ENCODE measurements at regions not wholly inside any gene's neighbourhood (a gene's known extent, or its start where the extent isn't known, plus 50 kb on each side); places are given as distances from the start of the nearest gene placed in this dataset.

- Histone ChIP-seq H3K4me1 (ENCODE audit: insufficient read depth, low read length) (peaks cover 9% of the 10 kb centered on the region), H3K9ac (ENCODE audit: low read length) (no peak overlapping the region), H3K27ac (ENCODE audit: low read depth, low read length) (no peak overlapping the region), H4K20me1 (ENCODE audit: insufficient read depth, low read length) (no peaks in the 10 kb centered on the region), H3K4me3 (ENCODE audit: insufficient read depth, low read depth, low read length) (no peak overlapping the region), H3K4me2 (ENCODE audit: low read length) (no peak overlapping the region), H3K36me3 (ENCODE audit: insufficient read depth, low read length) (no peaks in the 10 kb centered on the region), H3K27me3 (ENCODE audit: insufficient read depth, low read length) (peaks cover 7% of the 10 kb centered on the region), H3K9me3 (ENCODE audit: insufficient read depth, low read depth, low read length) (no peaks in the 10 kb centered on the region), H2AFZ (ENCODE audit: low read depth, low read length) (no peak overlapping the region), H3K79me2 (ENCODE audit: insufficient read depth, low read length) (no peaks in the 10 kb centered on the region)
- H3K4me3 Mint-ChIP-seq (ENCODE audit: unreplicated experiment), result no peak overlapping the region
- H3K4me1 Mint-ChIP-seq (ENCODE audit: low read depth, unreplicated experiment), result peaks cover 7% of the 10 kb centered on the region
- no peak for FAIRE-seq
- TF ChIP-seq EZH2 (IDR thresholded peaks at IDR 0.05; ENCODE audit: insufficient read depth, low read length) (no peak), CTCF (IDR thresholded peaks at IDR 0.05; ENCODE audit: insufficient read depth, low read depth, low read length) (no peak)
- peaks cover 8% of the 10 kb centered on the region for H3K27me3 Mint-ChIP-seq (ENCODE audit: low read depth, unreplicated experiment)
- no peaks in the 10 kb centered on the region for H3K9me3 Mint-ChIP-seq (ENCODE audit: unreplicated experiment)
- H3K36me3 Mint-ChIP-seq (ENCODE audit: low read depth, unreplicated experiment), result no peaks in the 10 kb centered on the region
- H3K27ac Mint-ChIP-seq (ENCODE audit: unreplicated experiment), result no peak overlapping the region
- no peak for DNase-seq (ENCODE audit: low read depth)
Measured at GRCh38 chr2:41954304-41955291, 93.2 kb upstream of the PKDCC start.

DNA sequence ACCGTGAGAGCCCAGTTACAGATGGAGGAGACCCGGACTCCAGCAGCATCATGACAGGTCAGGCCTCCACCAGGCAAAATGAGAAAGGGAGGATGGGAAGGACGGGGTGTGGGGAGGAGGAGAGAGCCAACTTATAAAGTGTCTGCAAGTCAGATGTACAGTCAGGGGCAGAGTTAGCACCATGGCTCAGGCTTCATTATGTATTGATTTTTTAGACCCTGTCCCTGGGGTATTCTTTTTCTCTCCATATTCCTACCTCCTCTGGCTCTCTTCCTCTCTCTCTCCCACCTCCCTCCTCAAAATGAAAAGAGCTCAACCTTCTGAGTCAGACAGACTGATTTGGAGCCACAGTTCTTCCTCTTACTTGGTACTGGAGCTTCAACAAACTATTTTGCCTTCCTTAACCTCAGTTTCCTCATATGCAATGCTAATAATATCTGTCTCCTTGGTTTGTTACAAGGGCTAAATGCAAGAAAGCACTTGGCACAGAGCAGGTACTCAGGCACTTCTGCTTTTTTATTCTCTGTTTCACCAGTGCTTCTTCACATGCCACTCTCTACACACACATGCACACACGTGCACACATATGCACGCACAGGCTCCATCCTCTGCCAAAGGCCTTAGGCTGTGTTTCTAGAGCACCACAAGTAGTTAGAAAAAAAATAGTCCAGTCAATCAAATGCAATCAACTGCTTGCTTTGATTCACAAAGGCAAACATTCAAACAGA lies 92.3 kb upstream of the PKDCC start:
- Mint-ChIP-seq H3K27ac (ENCODE audit: unreplicated experiment) (no peak overlapping the region), H3K4me1 (ENCODE audit: low read depth, unreplicated experiment) (peaks cover 7% of the 10 kb centered on the region), H3K36me3 (ENCODE audit: low read depth, unreplicated experiment) (no peaks in the 10 kb centered on the region), H3K4me3 (ENCODE audit: unreplicated experiment) (no peak overlapping the region), H3K9me3 (ENCODE audit: unreplicated experiment) (peaks cover 2% of the 10 kb centered on the region), H3K27me3 (ENCODE audit: low read depth, unreplicated experiment) (peaks cover 12% of the 10 kb centered on the region)
- no peaks in the 10 kb centered on the region for H3K36me3 ChIP-seq (ENCODE audit: insufficient read depth, low read length)
- no peak overlapping the region for H2AFZ ChIP-seq (ENCODE audit: low read depth, low read length)
- H3K4me1 ChIP-seq (ENCODE audit: insufficient read depth, low read length), result peaks cover 9% of the 10 kb centered on the region
- no peaks in the 10 kb centered on the region for H4K20me1 ChIP-seq (ENCODE audit: insufficient read depth, low read length)
- no peak overlapping the region for H3K9ac ChIP-seq (ENCODE audit: low read length)
- TF ChIP-seq EZH2 (IDR thresholded peaks at IDR 0.05; ENCODE audit: insufficient read depth, low read length) (no peak), CTCF (IDR thresholded peaks at IDR 0.05; ENCODE audit: insufficient read depth, low read depth, low read length) (no peak)
- H3K4me2 ChIP-seq (ENCODE audit: low read length), result no peak overlapping the region
- no peak overlapping the region for H3K27ac ChIP-seq (ENCODE audit: low read depth, low read length)
- no peaks in the 10 kb centered on the region for H3K79me2 ChIP-seq (ENCODE audit: insufficient read depth, low read length)
- no peaks in the 10 kb centered on the region for H3K9me3 ChIP-seq (ENCODE audit: insufficient read depth, low read depth, low read length)
- no peak for DNase-seq (ENCODE audit: low read depth)
- H3K27me3 ChIP-seq (ENCODE audit: insufficient read depth, low read length), result peaks cover 6% of the 10 kb centered on the region
- FAIRE-seq, result no peak
- no peak overlapping the region for H3K4me3 ChIP-seq (ENCODE audit: insufficient read depth, low read depth, low read length)

Data from astrocyte (in vitro differentiated cells and primary cell).